Vagina (tissue), 2 donors: ENCODE measurements at regions not wholly inside any gene's neighbourhood (a gene's known extent, or its start where the extent isn't known, plus 50 kb on each side); places are given as distances from the start of the nearest gene placed in this dataset.

Source experiments
- DNase-seq, 2 donors: peaks; one replicate each; pipeline ENCODE4 v3.0.0-alpha.2; 2017; ENCODE audit errors: extremely low spot score in 2 of 2
- H3K27ac ChIP-seq: fragments of 200-600 bp; sonication (generic); one replicate; pipeline ENCODE4 v1.5.1; 2019
- H3K27me3 ChIP-seq: fragments of 200-600 bp; sonication (generic); one replicate; pipeline ENCODE4 v1.5.1; 2019
- H3K36me3 ChIP-seq, 2 donors: fragments of 200-600 bp; sonication (generic); one replicate each; pipeline ENCODE4 v1.5.1; 2017 to 2019
- H3K4me1 ChIP-seq: fragments of 200-600 bp; sonication (generic); one replicate; pipeline ENCODE4 v1.5.1; 2019
- H3K4me3 ChIP-seq, 2 donors: fragments of 200-600 bp; sonication (generic); 1 replicate in 1 of 2; 2 replicates in 1 of 2; pipeline ENCODE4 v1.5.1; 2016 to 2019
- H3K9me3 ChIP-seq: fragments of 200-600 bp; sonication (generic); one replicate; pipeline ENCODE4 v1.5.1; 2019
- CTCF ChIP-seq, 3 experiments: fragments of 450-650 bp in 2 of 3; fragments of 200-600 bp in 1 of 3; sonication (generic) in 1 of 3; IDR thresholded peaks; one replicate each; pipeline ENCODE4 v1.5.1; 2017 to 2019; ENCODE audit warnings: antibody characterized with exemption in 3 of 3, mild to moderate bottlenecking in 2 of 3, moderate library complexity in 2 of 3
- POLR2A ChIP-seq, 2 donors: fragments of 450-650 bp; IDR thresholded peaks; one replicate each; pipeline ENCODE4 v1.6.1; 2017; ENCODE audit warnings: antibody characterized with exemption in 2 of 2, mild to moderate bottlenecking in 2 of 2, moderate library complexity in 2 of 2
- POLR2AphosphoS5 ChIP-seq, 2 donors: sonication (generic); formaldehyde crosslinking; IDR thresholded peaks; one replicate each; pipeline ENCODE4 v1.9.0; 2017; ENCODE audit warnings: antibody characterized with exemption in 2 of 2, mild to moderate bottlenecking in 2 of 2, low read depth in 1 of 2; ENCODE audit not compliant: insufficient read depth in 1 of 2
- intact Hi-C: fragments of 100-400 bp; cut with DNase I; formaldehyde crosslinking; loops from one replicate; pipeline ENCODE4 v1.15.1; 2023

- Histone ChIP-seq H3K36me3 (no peaks in the 10 kb centered on the region), H3K27me3 (no peaks in the 10 kb centered on the region), H3K4me1 (no peaks in the 10 kb centered on the region), H3K27ac (no peak overlapping the region), H3K9me3 (no peaks in the 10 kb centered on the region), H3K4me3 (no peak overlapping the region)
- TF ChIP-seq POLR2A (IDR thresholded peaks at IDR 0.05) (no peak), CTCF (IDR thresholded peaks at IDR 0.05) (no peak), POLR2AphosphoS5 (IDR thresholded peaks at IDR 0.05; ENCODE audit: insufficient read depth in 1 of 2, low read depth in 1 of 2) (no peak)
- intact Hi-C loops: no loop called here
- no peak for DNase-seq
Observed at GRCh38 chr6:12363651-12364381, 73.7 kb downstream of the EDN1 start.

GRCh38 chr6:12364621-12365020 lies 74.5 kb downstream of the EDN1 start:
- H3K9me3 ChIP-seq: no peaks in the 10 kb centered on the region
- H3K4me3 ChIP-seq: no peak overlapping the region
- DNase-seq: no peak
- no peaks in the 10 kb centered on the region for H3K27me3 ChIP-seq
- intact Hi-C loops: no loop called here
- H3K36me3 ChIP-seq: no peaks in the 10 kb centered on the region
- H3K4me1 ChIP-seq: no peaks in the 10 kb centered on the region
- TF ChIP-seq CTCF (IDR thresholded peaks at IDR 0.05) (no peak), POLR2A (IDR thresholded peaks at IDR 0.05) (no peak)
- no peak overlapping the region for H3K27ac ChIP-seq

- H3K27me3 ChIP-seq: no peaks in the 10 kb centered on the region
- intact Hi-C loops: no loop called here
- TF ChIP-seq POLR2AphosphoS5 (IDR thresholded peaks at IDR 0.05; ENCODE audit: insufficient read depth in 1 of 2, low read depth in 1 of 2): no peak
- TF ChIP-seq POLR2A (IDR thresholded peaks at IDR 0.05): no peak
- H3K4me3 ChIP-seq: no peak overlapping the region
- no peaks in the 10 kb centered on the region for H3K36me3 ChIP-seq
- H3K9me3 ChIP-seq: no peaks in the 10 kb centered on the region
- H3K4me1 ChIP-seq: no peaks in the 10 kb centered on the region
- H3K27ac ChIP-seq: no peak overlapping the region
- no peak for DNase-seq
Observed at GRCh38 chr6:12366731-12367130, 76.6 kb downstream of the EDN1 start.

GRCh38 chr6:12367412-12367811 lies 77.3 kb downstream of the EDN1 start:
- Histone ChIP-seq H3K4me3 (no peak overlapping the region), H3K27ac (no peak overlapping the region), H3K36me3 (no peaks in the 10 kb centered on the region), H3K27me3 (no peaks in the 10 kb centered on the region), H3K4me1 (no peaks in the 10 kb centered on the region), H3K9me3 (no peaks in the 10 kb centered on the region)
- no peak for DNase-seq
- TF ChIP-seq CTCF (IDR thresholded peaks at IDR 0.05) (no peak), POLR2AphosphoS5 (IDR thresholded peaks at IDR 0.05; ENCODE audit: insufficient read depth in 1 of 2, low read depth in 1 of 2) (no peak), POLR2A (IDR thresholded peaks at IDR 0.05) (no peak)
- intact Hi-C loops: no loop called here

GRCh38 chr6:12369355-12369754 lies 79.2 kb downstream of the EDN1 start:
- Histone ChIP-seq H3K9me3 (no peaks in the 10 kb centered on the region), H3K4me1 (no peaks in the 10 kb centered on the region), H3K36me3 (no peaks in the 10 kb centered on the region), H3K4me3 (no peak overlapping the region), H3K27me3 (no peaks in the 10 kb centered on the region), H3K27ac (no peak overlapping the region)
- DNase-seq: no peak
- intact Hi-C loops: no loop called here
- TF ChIP-seq POLR2A (IDR thresholded peaks at IDR 0.05) (no peak), CTCF (IDR thresholded peaks at IDR 0.05) (no peak), POLR2AphosphoS5 (IDR thresholded peaks at IDR 0.05; ENCODE audit: insufficient read depth in 1 of 2, low read depth in 1 of 2) (no peak)
